AG04449 (cell line): ENCODE measurements at regions not wholly inside any gene's neighbourhood (a gene's known extent, or its start where the extent isn't known, plus 50 kb on each side); places are given as distances from the start of the nearest gene placed in this dataset.
"Not testable (repeated sequence)": the region's sequence is repeated elsewhere in the genome, so short reads cannot be mapped to it uniquely, and the experiment has no call there.

ENCODE experiments used
- CTCF ChIA-PET: fragments of 350-600 bp; formaldehyde crosslinking; extraction: SDS; loops from one replicate; lab custom pipeline; 2021; ENCODE audit warnings: antibody characterized with exemption; lab: Yijun Ruan, JAX
- POLR2A ChIA-PET: fragments of 400-600, 350-600 bp; formaldehyde crosslinking; extraction: SDS; loops from one replicate; lab custom pipeline; 2020; ENCODE audit warnings: antibody characterized with exemption, inconsistent platforms; lab: Yijun Ruan, JAX
- DNase-seq: peaks from one replicate; pipeline ENCODE4 v3.0.0-alpha.2; 2010; ENCODE audit warnings: low read depth, low spot score
- H3K4me3 ChIP-seq: 2 replicates; pipeline ENCODE4 v1.5.1; 2011; ENCODE audit warnings: low read depth, mild to moderate bottlenecking, control low read depth, low read length
- CTCF ChIP-seq: IDR thresholded peaks from one replicate; pipeline ENCODE4 v1.5.1; 2011; ENCODE audit warnings: mild to moderate bottlenecking, moderate library complexity, low read length, control low read depth, inconsistent platforms; ENCODE audit not compliant: insufficient read depth; ENCODE audit errors: missing control alignments

DNA sequence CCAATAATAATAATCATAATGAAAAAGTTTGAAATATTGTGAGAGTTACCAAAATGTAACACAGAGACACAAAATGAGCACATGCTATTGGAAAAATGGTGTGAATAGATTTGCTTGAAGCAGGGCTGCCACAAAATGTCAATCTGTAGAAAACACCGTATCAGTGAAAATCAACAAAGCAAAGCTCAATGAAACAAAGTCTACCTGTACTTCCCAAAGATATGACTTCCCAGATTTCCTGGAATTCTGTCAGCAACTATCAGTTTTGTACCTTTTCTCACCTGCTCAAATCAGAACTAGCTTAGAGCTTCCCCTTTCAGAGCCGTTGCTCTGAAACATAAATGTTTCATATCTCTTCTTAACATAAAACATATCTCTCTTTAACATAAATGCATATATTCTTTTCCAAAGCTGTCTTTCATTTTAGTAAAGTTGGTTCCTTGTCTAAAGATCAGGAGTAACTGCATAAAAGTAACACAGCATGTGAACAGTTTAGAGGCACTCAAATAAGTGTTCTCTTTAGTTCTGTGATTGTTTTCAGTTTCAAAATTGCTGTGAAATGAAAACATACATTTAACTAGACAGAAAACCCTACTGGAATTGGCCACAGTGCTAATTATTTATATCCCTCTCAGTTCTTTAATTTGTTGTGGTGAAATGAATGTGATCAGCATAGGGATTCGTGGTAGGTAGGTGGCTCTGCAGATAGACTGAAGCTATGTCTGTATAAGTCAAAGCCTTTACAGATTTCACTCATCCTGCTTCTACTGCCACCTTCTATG lies 262.5 kb downstream of the KCNJ3 start:
- DNase-seq = no peak
- CTCF ChIA-PET = no interaction called here
- no peak overlapping the region for H3K4me3 ChIP-seq
- POLR2A ChIA-PET = no interaction called here
- TF ChIP-seq CTCF = no peak

GRCh38 chr2:154952346-154952980 lies 254.0 kb downstream of the KCNJ3 start:
- no peak overlapping the region for H3K4me3 ChIP-seq
- ChIA-PET CTCF (no interaction called here), POLR2A (no interaction called here)
- TF ChIP-seq CTCF = no peak
- no peak for DNase-seq

- CTCF ChIA-PET, POLR2A ChIA-PET, H3K4me3 ChIP-seq, DNase-seq: not testable (repeated sequence)
Observed at GRCh38 chr2:154947416-154947815, 248.9 kb downstream of the KCNJ3 start.

GRCh38 chr2:154945984-154946383 lies 247.5 kb downstream of the KCNJ3 start:
- no peak for DNase-seq
- ChIA-PET POLR2A (no interaction called here), CTCF (no interaction called here)
- H3K4me3 ChIP-seq = no peak overlapping the region
- TF ChIP-seq CTCF = no peak

DNA sequence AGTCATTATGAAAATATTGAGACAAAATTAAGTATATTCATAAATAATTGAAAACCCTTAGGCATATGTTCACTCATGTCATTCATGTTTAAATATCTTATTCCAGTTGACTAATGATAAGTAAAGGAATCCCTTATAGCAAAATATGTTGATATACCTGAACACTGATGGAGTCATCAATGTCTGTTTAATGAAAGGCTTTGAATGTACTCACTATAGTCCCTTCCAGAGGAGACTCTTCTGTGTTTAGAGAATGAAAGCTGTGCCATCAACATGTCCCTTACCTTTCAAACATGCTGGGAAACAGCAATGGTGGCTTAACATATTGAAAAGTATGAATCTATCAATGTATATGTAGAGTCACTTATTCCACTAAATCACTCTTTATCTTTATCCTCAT lies 242.9 kb downstream of the KCNJ3 start:
- TF ChIP-seq CTCF = no peak
- ChIA-PET POLR2A (no interaction called here), CTCF (no interaction called here)
- no peak overlapping the region for H3K4me3 ChIP-seq
- DNase-seq = no peak

DNA sequence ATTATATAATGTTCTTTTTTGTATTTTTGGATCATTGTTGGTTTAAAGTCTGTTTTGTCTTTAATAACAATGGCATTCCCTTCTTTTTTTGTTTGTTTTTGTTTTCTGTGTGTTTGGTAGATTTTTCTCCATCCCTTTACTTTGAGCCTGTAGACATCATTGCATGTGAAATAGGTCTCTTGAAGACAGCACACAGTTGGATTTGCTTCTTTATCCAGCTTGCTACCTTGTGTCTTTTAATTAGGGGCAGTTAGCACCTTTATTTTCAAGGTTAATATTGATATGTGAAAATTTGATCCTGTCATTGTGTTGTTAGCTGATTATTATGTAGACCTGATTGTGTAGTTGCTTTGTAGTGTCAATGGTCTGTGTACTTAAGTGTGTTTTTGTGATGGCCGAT lies 235.7 kb downstream of the KCNJ3 start:
- DNase-seq = no peak
- POLR2A ChIA-PET = no interaction called here
- TF ChIP-seq CTCF = no peak

More for the DNA sequence above, 235.7 kb downstream of the KCNJ3 start:
- H3K4me3 ChIP-seq = no peak overlapping the region
- CTCF ChIA-PET = no interaction called here
